ENCODE measurements at regions not wholly inside any gene's neighbourhood (a gene's known extent, or its start where the extent isn't known, plus 50 kb on each side); places are given as distances from the start of the nearest gene placed in this dataset.

DNA sequence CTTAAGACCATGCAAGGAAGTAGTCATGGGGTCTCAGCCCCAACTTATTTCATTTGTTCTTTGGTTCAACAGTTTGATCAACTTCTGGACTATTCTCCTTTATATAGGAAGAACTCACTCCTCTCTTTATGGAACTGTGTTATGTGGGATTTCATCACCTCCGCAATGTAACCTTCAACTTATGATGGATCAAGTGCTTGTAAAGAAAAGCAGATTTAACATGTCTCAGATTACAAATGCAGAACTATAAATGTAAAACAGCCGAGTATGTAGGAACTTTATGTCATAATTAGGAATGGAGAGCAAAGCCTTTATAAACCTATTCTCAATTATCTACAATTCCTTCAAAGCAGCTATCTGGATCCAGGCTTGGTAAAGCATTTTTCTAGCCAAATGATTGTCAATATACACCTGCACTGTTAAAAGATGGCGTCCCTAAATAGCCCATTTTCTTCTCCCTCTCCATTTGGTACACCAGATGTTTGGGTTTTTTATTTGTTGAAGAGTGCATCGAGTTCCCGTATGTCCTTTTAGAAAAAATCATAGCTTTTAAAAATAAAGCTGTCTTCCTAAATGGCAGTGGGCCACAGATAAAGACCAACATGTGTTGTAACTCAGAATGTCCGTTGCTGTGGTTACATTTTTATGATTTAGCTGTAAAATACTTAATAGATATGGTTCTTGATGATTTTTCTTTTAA lies 985.1 kb upstream of the SLC35B3 start:
- Mint-ChIP-seq H3K27me3 (no peaks in the 10 kb centered on the region), H3K36me3 (no peaks in the 10 kb centered on the region), H3K4me3 (no peak overlapping the region), H3K4me1 (no peaks in the 10 kb centered on the region), H3K27ac (no peak overlapping the region), H3K9me3 (peaks cover 0 to 3% (median 0%) of the 10 kb centered on the region in 3 donors)
- CTCF ChIA-PET, result no interaction called here
- Histone ChIP-seq H3K27me3 (replicated peaks in 1 of 2; ENCODE audit: control insufficient read depth in 2 of 2, extremely low read depth in 1 of 2, insufficient read depth in 2 of 2, low read length in 1 of 2) (no peaks in the 10 kb centered on the region), H3K27ac (ENCODE audit: low read length) (no peak overlapping the region), H3K36me3 (ENCODE audit: control insufficient read depth in 2 of 2, extremely low read depth in 1 of 2, insufficient read depth in 1 of 2, low read length in 1 of 2) (no peaks in the 10 kb centered on the region), H3K4me3 (ENCODE audit: control insufficient read depth in 1 of 2, extremely low read depth in 1 of 2, low read length in 1 of 2) (no peak overlapping the region), H3K4me1 (ENCODE audit: control insufficient read depth in 1 of 2, extremely low read depth in 1 of 2, insufficient read depth in 2 of 2, low read length in 2 of 2) (no peaks in the 10 kb centered on the region), H3K9me3 (no peaks in the 10 kb centered on the region)
- 57% methylated on average over 1 of the region's 6 CpGs for WGBS (ENCODE audit: insufficient coverage)
- DNase-seq, result no peak
- POLR2A ChIA-PET, result no interaction called here
- no peak for ATAC-seq (replicated peaks in 1 of 4)

DNA sequence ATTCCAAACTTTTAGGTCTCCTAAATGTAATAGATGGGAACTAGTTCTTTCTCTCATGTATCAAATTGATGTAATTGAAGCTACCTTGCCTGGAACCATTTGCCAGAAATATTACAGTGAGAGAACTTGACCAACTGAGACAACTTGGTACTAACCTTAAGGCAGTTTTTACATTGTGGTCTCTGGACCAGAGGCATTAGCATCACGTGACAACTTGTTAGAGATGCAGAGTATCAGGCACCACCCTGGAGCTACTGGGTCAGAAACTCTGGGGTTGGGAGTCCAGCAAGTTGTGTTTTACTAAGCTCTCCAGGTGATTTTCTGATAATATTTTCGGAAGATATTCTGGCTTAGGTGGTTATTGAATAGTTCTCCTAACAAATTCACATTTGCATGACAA lies 982.1 kb upstream of the SLC35B3 start:
- no peaks in the 10 kb centered on the region for H3K9me3 ChIP-seq
- POLR2A ChIA-PET, result no interaction called here
- 64% methylated on average over 1 of the region's 2 CpGs for WGBS (ENCODE audit: insufficient coverage)
- H3K27me3 Mint-ChIP-seq, result no peaks in the 10 kb centered on the region
- H3K27me3 ChIP-seq (replicated peaks in 1 of 2; ENCODE audit: control insufficient read depth in 2 of 2, extremely low read depth in 1 of 2, insufficient read depth in 2 of 2, low read length in 1 of 2), result no peaks in the 10 kb centered on the region
- no peaks in the 10 kb centered on the region for H3K4me1 ChIP-seq (ENCODE audit: control insufficient read depth in 1 of 2, extremely low read depth in 1 of 2, insufficient read depth in 2 of 2, low read length in 2 of 2)
- H3K36me3 Mint-ChIP-seq, result no peaks in the 10 kb centered on the region
- DNase-seq, result no peak
- H3K27ac ChIP-seq (ENCODE audit: low read length), result no peak overlapping the region
- peaks cover 0 to 11% (median 0%) of the 10 kb centered on the region in 3 donors for H3K9me3 Mint-ChIP-seq
- ATAC-seq (replicated peaks in 1 of 4), result no peak
- H3K4me3 ChIP-seq (ENCODE audit: control insufficient read depth in 1 of 2, extremely low read depth in 1 of 2, low read length in 1 of 2), result no peak overlapping the region
- H3K4me3 Mint-ChIP-seq, result no peak overlapping the region
- H3K4me1 Mint-ChIP-seq, result no peaks in the 10 kb centered on the region
- CTCF ChIA-PET, result interaction anchor here in 1 of 2 donors (0.6 kb wide), 1 partner anchor 13 kb away, joined by 4 read pairs; no protein-coding TSS in a partner anchor
- H3K36me3 ChIP-seq (ENCODE audit: control insufficient read depth in 2 of 2, extremely low read depth in 1 of 2, insufficient read depth in 1 of 2, low read length in 1 of 2), result no peaks in the 10 kb centered on the region
- no peak overlapping the region for H3K27ac Mint-ChIP-seq

DNA sequence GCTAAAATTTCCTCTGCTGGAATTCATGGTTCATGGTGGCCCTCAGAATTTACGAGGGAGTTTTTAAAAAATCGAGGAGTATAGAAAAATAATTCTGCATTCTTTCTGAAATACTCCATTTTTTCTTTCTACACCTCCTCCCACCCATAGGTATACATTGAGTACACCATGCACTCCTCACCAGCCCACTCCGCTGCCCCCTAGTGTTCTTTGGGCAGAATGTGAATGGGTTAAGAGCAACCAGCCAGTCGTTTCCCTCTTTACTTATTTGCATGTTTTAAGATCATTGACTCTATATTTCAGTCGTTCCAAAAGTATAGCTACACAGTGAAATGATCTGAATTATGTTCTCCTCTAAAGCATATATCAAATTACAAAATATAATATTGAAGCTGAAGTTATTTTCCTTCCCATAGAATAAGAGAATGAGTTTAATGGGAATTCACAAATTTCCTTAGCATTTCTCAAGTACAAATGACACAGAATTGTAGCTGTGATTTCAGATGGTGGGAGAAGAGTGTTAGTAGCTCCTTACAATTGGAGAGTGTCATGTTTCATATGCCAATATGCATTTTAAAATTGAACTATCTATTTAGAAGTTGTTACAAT lies 977.7 kb upstream of the SLC35B3 start:
- ChIA-PET POLR2A (interaction anchor here in 1 of 2 donors (0.6 kb wide), 1 partner anchor 247 kb away, joined by 3 read pairs; no protein-coding TSS in a partner anchor), CTCF (no interaction called here)
- no CpG with 5 or more reads among the region's 5 CpGs for WGBS (ENCODE audit: insufficient coverage)
- ATAC-seq (replicated peaks in 1 of 4), result no peak
- no peaks in the 10 kb centered on the region for H3K27me3 Mint-ChIP-seq
- H3K4me3 ChIP-seq (ENCODE audit: control insufficient read depth in 1 of 2, extremely low read depth in 1 of 2, low read length in 1 of 2), result no peak overlapping the region
- H3K4me3 Mint-ChIP-seq, result no peak overlapping the region
- H3K36me3 ChIP-seq (ENCODE audit: control insufficient read depth in 2 of 2, extremely low read depth in 1 of 2, insufficient read depth in 1 of 2, low read length in 1 of 2), result no peaks in the 10 kb centered on the region
- H3K9me3 Mint-ChIP-seq, result peaks cover 0 to 7% (median 3%) of the 10 kb centered on the region in 3 donors
- H3K27ac ChIP-seq (ENCODE audit: low read length), result no peak overlapping the region
- H3K36me3 Mint-ChIP-seq, result no peaks in the 10 kb centered on the region
- no peaks in the 10 kb centered on the region for H3K9me3 ChIP-seq
- no peak overlapping the region for H3K27ac Mint-ChIP-seq
- H3K4me1 ChIP-seq (ENCODE audit: control insufficient read depth in 1 of 2, extremely low read depth in 1 of 2, insufficient read depth in 2 of 2, low read length in 2 of 2), result no peaks in the 10 kb centered on the region
- peak in 3 of 35 experiments; percentile 0 to 2 (median 1) for DNase-seq
- H3K4me1 Mint-ChIP-seq, result no peaks in the 10 kb centered on the region
- no peaks in the 10 kb centered on the region for H3K27me3 ChIP-seq (replicated peaks in 1 of 2; ENCODE audit: control insufficient read depth in 2 of 2, extremely low read depth in 1 of 2, insufficient read depth in 2 of 2, low read length in 1 of 2)

DNA sequence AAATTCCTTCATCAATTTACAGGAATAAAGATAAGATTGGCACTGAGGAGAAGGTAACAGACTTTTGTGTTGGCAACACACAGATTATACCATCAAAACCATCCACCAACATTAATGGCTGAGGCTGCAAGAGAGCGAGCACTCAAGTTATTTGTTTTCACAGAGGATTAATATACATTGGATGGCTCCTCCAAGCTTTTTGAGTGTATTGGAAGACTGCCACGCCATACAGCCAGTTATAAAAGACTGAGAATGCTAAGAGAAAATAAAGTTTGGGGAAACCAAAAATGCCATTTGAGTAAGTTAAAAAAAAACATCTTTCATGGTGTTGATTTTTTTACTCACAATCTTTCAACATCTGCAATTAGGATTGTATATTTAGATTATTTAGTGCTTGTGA lies 973.8 kb upstream of the SLC35B3 start:
- H3K9me3 ChIP-seq, result no peaks in the 10 kb centered on the region
- Mint-ChIP-seq H3K36me3 (no peaks in the 10 kb centered on the region), H3K27ac (no peak overlapping the region), H3K4me3 (no peak overlapping the region), H3K9me3 (peaks cover 0 to 8% (median 8%) of the 10 kb centered on the region in 3 donors), H3K27me3 (no peaks in the 10 kb centered on the region), H3K4me1 (no peaks in the 10 kb centered on the region)
- ATAC-seq (replicated peaks in 1 of 4) (no peak), DNase-seq (no peak)
- ChIA-PET POLR2A (no interaction called here), CTCF (no interaction called here)
- no peaks in the 10 kb centered on the region for H3K4me1 ChIP-seq (ENCODE audit: control insufficient read depth in 1 of 2, extremely low read depth in 1 of 2, insufficient read depth in 2 of 2, low read length in 2 of 2)
- H3K27me3 ChIP-seq (replicated peaks in 1 of 2; ENCODE audit: control insufficient read depth in 2 of 2, extremely low read depth in 1 of 2, insufficient read depth in 2 of 2, low read length in 1 of 2), result no peaks in the 10 kb centered on the region
- no peak overlapping the region for H3K4me3 ChIP-seq (ENCODE audit: control insufficient read depth in 1 of 2, extremely low read depth in 1 of 2, low read length in 1 of 2)
- no peaks in the 10 kb centered on the region for H3K36me3 ChIP-seq (ENCODE audit: control insufficient read depth in 2 of 2, extremely low read depth in 1 of 2, insufficient read depth in 1 of 2, low read length in 1 of 2)
- no CpG with 5 or more reads among the region's 2 CpGs for WGBS (ENCODE audit: insufficient coverage)
- H3K27ac ChIP-seq (ENCODE audit: low read length), result no peak overlapping the region

DNA sequence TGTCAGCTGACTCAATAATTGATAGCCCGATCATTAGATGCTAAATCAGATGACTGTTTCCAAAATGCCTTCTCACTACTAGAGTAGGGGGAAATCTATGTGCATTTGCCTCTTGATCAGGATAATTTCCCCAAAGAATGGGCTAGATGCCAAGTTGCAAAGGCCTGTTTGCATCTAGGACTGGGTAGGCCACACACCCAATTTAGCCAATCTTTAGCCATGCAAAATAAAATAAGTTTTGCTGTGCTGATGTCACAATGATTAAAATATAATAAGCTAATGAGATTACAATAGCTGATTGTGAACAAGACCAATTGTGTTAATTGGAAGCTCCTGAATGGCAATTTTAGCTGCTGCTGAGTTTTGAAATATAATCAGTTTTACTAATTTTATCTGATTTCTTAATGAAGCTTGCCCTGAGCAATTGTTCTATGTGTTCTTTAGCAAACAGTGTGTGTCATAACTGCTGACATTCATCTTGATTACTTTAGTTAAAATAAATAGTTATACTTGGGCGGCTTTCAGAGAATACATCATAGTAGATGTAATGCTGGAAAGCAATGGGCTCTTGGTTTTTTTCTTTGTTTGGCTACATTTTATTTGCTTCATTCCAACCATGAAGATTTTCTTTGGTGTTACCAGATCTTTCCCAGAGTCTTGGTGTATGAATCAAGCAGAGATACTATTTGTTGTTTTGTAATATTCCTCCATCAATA lies 973.2 kb upstream of the SLC35B3 start:
- H3K36me3 Mint-ChIP-seq, result no peaks in the 10 kb centered on the region
- Histone ChIP-seq H3K9me3 (no peaks in the 10 kb centered on the region), H3K4me1 (ENCODE audit: control insufficient read depth in 1 of 2, extremely low read depth in 1 of 2, insufficient read depth in 2 of 2, low read length in 2 of 2) (no peaks in the 10 kb centered on the region), H3K27me3 (replicated peaks in 1 of 2; ENCODE audit: control insufficient read depth in 2 of 2, extremely low read depth in 1 of 2, insufficient read depth in 2 of 2, low read length in 1 of 2) (no peaks in the 10 kb centered on the region), H3K27ac (ENCODE audit: low read length) (no peak overlapping the region), H3K4me3 (ENCODE audit: control insufficient read depth in 1 of 2, extremely low read depth in 1 of 2, low read length in 1 of 2) (no peak overlapping the region), H3K36me3 (ENCODE audit: control insufficient read depth in 2 of 2, extremely low read depth in 1 of 2, insufficient read depth in 1 of 2, low read length in 1 of 2) (no peaks in the 10 kb centered on the region)
- no peak overlapping the region for H3K4me3 Mint-ChIP-seq
- ATAC-seq (replicated peaks in 1 of 4) (no peak), DNase-seq (no peak)
- CTCF ChIA-PET, result no interaction called here
- H3K9me3 Mint-ChIP-seq, result peaks cover 0 to 8% (median 7%) of the 10 kb centered on the region in 3 donors
- H3K27me3 Mint-ChIP-seq, result no peaks in the 10 kb centered on the region
- WGBS (ENCODE audit: insufficient coverage), result no CpG with 5 or more reads among the region's 2 CpGs
- POLR2A ChIA-PET, result no interaction called here
- H3K4me1 Mint-ChIP-seq, result no peaks in the 10 kb centered on the region
- H3K27ac Mint-ChIP-seq, result no peak overlapping the region

DNA sequence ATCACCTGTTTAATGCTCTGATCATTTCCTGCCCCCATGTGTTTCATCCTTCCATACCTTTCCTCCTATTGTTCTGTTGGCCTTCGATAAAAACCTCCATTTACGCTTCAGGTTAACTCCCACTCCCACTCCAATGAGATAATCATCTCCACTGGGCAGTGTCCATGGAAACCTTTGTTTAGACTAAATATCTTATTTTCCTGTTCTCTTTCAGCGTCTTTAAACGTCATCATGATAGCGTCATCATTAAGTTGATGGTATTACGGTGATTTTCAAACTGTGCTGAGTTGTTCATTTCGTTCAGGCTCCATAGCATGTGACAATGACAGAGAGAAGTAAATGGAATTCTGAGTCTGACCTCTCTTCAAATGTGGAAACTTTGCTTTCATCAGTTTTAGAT lies 970.5 kb upstream of the SLC35B3 start:
- no peaks in the 10 kb centered on the region for H3K36me3 Mint-ChIP-seq

More for the DNA sequence above, 970.5 kb upstream of the SLC35B3 start:
- 57% methylated on average over 2 of the region's 7 CpGs for WGBS (ENCODE audit: insufficient coverage)
- Histone ChIP-seq H3K27me3 (replicated peaks in 1 of 2; ENCODE audit: control insufficient read depth in 2 of 2, extremely low read depth in 1 of 2, insufficient read depth in 2 of 2, low read length in 1 of 2) (no peaks in the 10 kb centered on the region), H3K27ac (ENCODE audit: low read length) (no peak overlapping the region), H3K36me3 (ENCODE audit: control insufficient read depth in 2 of 2, extremely low read depth in 1 of 2, insufficient read depth in 1 of 2, low read length in 1 of 2) (no peaks in the 10 kb centered on the region), H3K9me3 (no peaks in the 10 kb centered on the region), H3K4me3 (ENCODE audit: control insufficient read depth in 1 of 2, extremely low read depth in 1 of 2, low read length in 1 of 2) (no peak overlapping the region), H3K4me1 (ENCODE audit: control insufficient read depth in 1 of 2, extremely low read depth in 1 of 2, insufficient read depth in 2 of 2, low read length in 2 of 2) (no peaks in the 10 kb centered on the region)
- CTCF ChIA-PET, result no interaction called here
- POLR2A ChIA-PET, result no interaction called here
- no peaks in the 10 kb centered on the region for H3K4me1 Mint-ChIP-seq
- H3K9me3 Mint-ChIP-seq, result peaks cover 0 to 14% (median 8%) of the 10 kb centered on the region in 3 donors
- DNase-seq (no peak), ATAC-seq (replicated peaks in 1 of 4) (no peak)
- no peak overlapping the region for H3K27ac Mint-ChIP-seq
- no peaks in the 10 kb centered on the region for H3K27me3 Mint-ChIP-seq
- no peak overlapping the region for H3K4me3 Mint-ChIP-seq
